Liver (tissue), 8 donors: ENCODE measurements at regions not wholly inside any gene's neighbourhood (a gene's known extent, or its start where the extent isn't known, plus 50 kb on each side); places are given as distances from the start of the nearest gene placed in this dataset.
A peak's percentile ranks its signal among the peaks of the same experiment; 100 is the strongest.
"Not testable (repeated sequence)": the region's sequence is repeated elsewhere in the genome, so short reads cannot be mapped to it uniquely, and the experiment has no call there.

Experiments
- DNase-seq: peaks from one replicate; pipeline ENCODE4 v3.0.0-alpha.2; 2017; ENCODE audit warnings: low spot score
- H3K27ac ChIP-seq, 2 donors: one replicate each; pipeline ENCODE4 v1.7.0; 2013; ENCODE audit warnings: inconsistent platforms in 2 of 2, low read length in 2 of 2, control low read depth in 1 of 2, low read depth in 1 of 2, mild to moderate bottlenecking in 1 of 2
- H3K27me3 ChIP-seq, 4 donors: one replicate each; pipeline versions ENCODE4 v1.6.1 to v1.7.0; 2013; ENCODE audit warnings: low read length in 3 of 4, inconsistent platforms in 1 of 4, mild to moderate bottlenecking in 1 of 4, moderate library complexity in 1 of 4; ENCODE audit not compliant: control insufficient read depth in 4 of 4, insufficient read depth in 4 of 4
- H3K36me3 ChIP-seq, 4 donors: one replicate each; pipeline versions ENCODE4 v1.6.1 to v1.7.0; 2013; ENCODE audit warnings: low read length in 3 of 4, mild to moderate bottlenecking in 3 of 4, low read depth in 1 of 4, moderate library complexity in 1 of 4; ENCODE audit not compliant: control insufficient read depth in 4 of 4, insufficient read depth in 3 of 4
- H3K4me1 ChIP-seq, 4 donors: one replicate each; pipeline versions ENCODE4 v1.6.1 to v1.7.0; 2013; ENCODE audit warnings: low read length in 3 of 4, mild to moderate bottlenecking in 3 of 4, moderate library complexity in 1 of 4; ENCODE audit not compliant: control insufficient read depth in 4 of 4, insufficient read depth in 4 of 4
- H3K4me3 ChIP-seq, 3 donors: one replicate each; pipeline versions ENCODE4 v1.6.1 to v1.7.0; 2013; ENCODE audit warnings: low read length in 3 of 3, control low read depth in 1 of 3, low read depth in 1 of 3, mild to moderate bottlenecking in 1 of 3
- H3K9ac ChIP-seq, 2 donors: one replicate each; pipeline ENCODE4 v1.7.0; 2013; ENCODE audit warnings: low read length in 2 of 2, mild to moderate bottlenecking in 2 of 2, moderate library complexity in 2 of 2, control low read depth in 1 of 2, low read depth in 1 of 2
- H3K9me3 ChIP-seq, 4 donors: one replicate each; pipeline versions ENCODE4 v1.6.1 to v1.7.0; 2013; ENCODE audit warnings: low read length in 3 of 4; ENCODE audit not compliant: control insufficient read depth in 4 of 4
- FOXA1 ChIP-seq: IDR thresholded peaks from 2 replicates; pipeline ENCODE4 v1.6.1; 2016; ENCODE audit warnings: antibody characterized with exemption
- GABPA ChIP-seq, 2 donors: IDR thresholded peaks in 1 of 2; conservative IDR thresholded peaks in 1 of 2; 2 replicates each; pipeline ENCODE4 v1.6.1; 2016; ENCODE audit warnings: antibody characterized with exemption in 2 of 2, mild to moderate bottlenecking in 1 of 2, moderate library complexity in 1 of 2
- HNF4A ChIP-seq, 2 donors: conservative IDR thresholded peaks; 2 replicates each; pipeline ENCODE4 v1.6.1; 2016; ENCODE audit warnings: antibody characterized with exemption in 2 of 2, mild to moderate bottlenecking in 2 of 2
- JUND ChIP-seq, 2 donors: IDR thresholded peaks; 2 replicates each; pipeline ENCODE4 v1.6.1; 2016; ENCODE audit warnings: antibody characterized with exemption in 2 of 2
- NR2F2 ChIP-seq: IDR thresholded peaks from 2 replicates; pipeline ENCODE4 v1.6.1; 2016; ENCODE audit warnings: antibody characterized with exemption
- RAD21 ChIP-seq, 2 donors: IDR thresholded peaks; 2 replicates each; pipeline ENCODE4 v1.6.1; 2016; ENCODE audit warnings: antibody characterized with exemption in 2 of 2, mild to moderate bottlenecking in 2 of 2
- RXRA ChIP-seq, 2 donors: IDR thresholded peaks; 2 replicates each; pipeline ENCODE4 v1.6.1; 2017 to 2018; ENCODE audit warnings: antibody characterized with exemption in 2 of 2, mild to moderate bottlenecking in 1 of 2
- SP1 ChIP-seq: IDR thresholded peaks from 2 replicates; pipeline ENCODE4 v1.6.1; 2018; ENCODE audit warnings: antibody characterized with exemption, mild to moderate bottlenecking
- WGBS: extraction: QIAGEN DNeasy Blood & Tissue Kit; methylation state at CpG from one replicate; pipeline ENCODE4 v1.1.7; 2013; 5-methylcytosine and 5-hydroxymethylcytosine counted together
- TF ChIP-seq, protein P1 (sequence below): fragments of 150-350 bp; IDR thresholded peaks from 2 replicates; pipeline ENCODE4 v1.5.1; 2017; ENCODE audit warnings: improper control_type of control experiment, low read depth, low read length; ENCODE audit not compliant: missing input control
- TF ChIP-seq, protein P2 (sequence below): IDR thresholded peaks from 2 replicates; pipeline ENCODE4 v1.6.1; 2016; ENCODE audit warnings: antibody characterized with exemption, mild to moderate bottlenecking
- donor health status: healthy.
- donor health status: healthy.
- donor health status: healthy.
- donor health status: healthy.
- donor health status: healthy.

DNA sequence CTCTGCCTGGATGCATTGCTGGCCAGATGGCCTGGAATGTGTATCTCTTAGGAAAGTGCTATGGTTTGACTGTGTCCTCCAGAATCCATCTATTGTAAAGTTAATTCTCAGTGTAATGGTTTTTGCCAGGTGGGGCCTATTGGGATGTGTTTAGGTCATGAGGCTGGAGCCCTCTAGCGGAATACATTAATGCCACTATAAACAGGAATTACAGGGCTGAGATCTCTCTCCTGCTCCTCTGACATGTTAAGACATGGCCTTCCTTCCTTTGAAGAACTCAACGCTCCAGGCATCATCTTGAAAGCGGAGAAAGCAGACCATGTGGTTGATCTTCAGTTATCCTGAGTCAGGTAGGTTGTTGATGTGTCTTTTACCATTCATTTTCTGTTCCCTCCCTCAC is 276.4 kb downstream of the RPIA start:
- WGBS = 84% methylated on average over 3 of the region's 3 CpGs
- TF ChIP-seq, protein P1, sequence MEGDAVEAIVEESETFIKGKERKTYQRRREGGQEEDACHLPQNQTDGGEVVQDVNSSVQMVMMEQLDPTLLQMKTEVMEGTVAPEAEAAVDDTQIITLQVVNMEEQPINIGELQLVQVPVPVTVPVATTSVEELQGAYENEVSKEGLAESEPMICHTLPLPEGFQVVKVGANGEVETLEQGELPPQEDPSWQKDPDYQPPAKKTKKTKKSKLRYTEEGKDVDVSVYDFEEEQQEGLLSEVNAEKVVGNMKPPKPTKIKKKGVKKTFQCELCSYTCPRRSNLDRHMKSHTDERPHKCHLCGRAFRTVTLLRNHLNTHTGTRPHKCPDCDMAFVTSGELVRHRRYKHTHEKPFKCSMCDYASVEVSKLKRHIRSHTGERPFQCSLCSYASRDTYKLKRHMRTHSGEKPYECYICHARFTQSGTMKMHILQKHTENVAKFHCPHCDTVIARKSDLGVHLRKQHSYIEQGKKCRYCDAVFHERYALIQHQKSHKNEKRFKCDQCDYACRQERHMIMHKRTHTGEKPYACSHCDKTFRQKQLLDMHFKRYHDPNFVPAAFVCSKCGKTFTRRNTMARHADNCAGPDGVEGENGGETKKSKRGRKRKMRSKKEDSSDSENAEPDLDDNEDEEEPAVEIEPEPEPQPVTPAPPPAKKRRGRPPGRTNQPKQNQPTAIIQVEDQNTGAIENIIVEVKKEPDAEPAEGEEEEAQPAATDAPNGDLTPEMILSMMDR = no peak
- TF ChIP-seq HNF4A (conservative IDR thresholded peaks at IDR 0.05) (no peak), JUND (IDR thresholded peaks at IDR 0.05) (no peak), RXRA (IDR thresholded peaks at IDR 0.05) (no peak), GABPA (IDR thresholded peaks at IDR 0.05 in 1 of 2, conservative IDR thresholded peaks at IDR 0.05 in 1 of 2) (no peak), FOXA1 (no peak), RAD21 (IDR thresholded peaks at IDR 0.05) (no peak), SP1 (no peak), NR2F2 (no peak)
- TF ChIP-seq, protein P2, sequence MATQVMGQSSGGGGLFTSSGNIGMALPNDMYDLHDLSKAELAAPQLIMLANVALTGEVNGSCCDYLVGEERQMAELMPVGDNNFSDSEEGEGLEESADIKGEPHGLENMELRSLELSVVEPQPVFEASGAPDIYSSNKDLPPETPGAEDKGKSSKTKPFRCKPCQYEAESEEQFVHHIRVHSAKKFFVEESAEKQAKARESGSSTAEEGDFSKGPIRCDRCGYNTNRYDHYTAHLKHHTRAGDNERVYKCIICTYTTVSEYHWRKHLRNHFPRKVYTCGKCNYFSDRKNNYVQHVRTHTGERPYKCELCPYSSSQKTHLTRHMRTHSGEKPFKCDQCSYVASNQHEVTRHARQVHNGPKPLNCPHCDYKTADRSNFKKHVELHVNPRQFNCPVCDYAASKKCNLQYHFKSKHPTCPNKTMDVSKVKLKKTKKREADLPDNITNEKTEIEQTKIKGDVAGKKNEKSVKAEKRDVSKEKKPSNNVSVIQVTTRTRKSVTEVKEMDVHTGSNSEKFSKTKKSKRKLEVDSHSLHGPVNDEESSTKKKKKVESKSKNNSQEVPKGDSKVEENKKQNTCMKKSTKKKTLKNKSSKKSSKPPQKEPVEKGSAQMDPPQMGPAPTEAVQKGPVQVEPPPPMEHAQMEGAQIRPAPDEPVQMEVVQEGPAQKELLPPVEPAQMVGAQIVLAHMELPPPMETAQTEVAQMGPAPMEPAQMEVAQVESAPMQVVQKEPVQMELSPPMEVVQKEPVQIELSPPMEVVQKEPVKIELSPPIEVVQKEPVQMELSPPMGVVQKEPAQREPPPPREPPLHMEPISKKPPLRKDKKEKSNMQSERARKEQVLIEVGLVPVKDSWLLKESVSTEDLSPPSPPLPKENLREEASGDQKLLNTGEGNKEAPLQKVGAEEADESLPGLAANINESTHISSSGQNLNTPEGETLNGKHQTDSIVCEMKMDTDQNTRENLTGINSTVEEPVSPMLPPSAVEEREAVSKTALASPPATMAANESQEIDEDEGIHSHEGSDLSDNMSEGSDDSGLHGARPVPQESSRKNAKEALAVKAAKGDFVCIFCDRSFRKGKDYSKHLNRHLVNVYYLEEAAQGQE = no peak
- Histone ChIP-seq H3K4me3 (no peak overlapping the region), H3K9me3 (no peaks in the 10 kb centered on the region), H3K27me3 (peaks cover 0 to 5% (median 0%) of the 10 kb centered on the region in 4 donors), H3K27ac (no peak overlapping the region), H3K4me1 (no peaks in the 10 kb centered on the region), H3K9ac (no peak overlapping the region), H3K36me3 (no peaks in the 10 kb centered on the region)
- DNase-seq = no peak

DNA sequence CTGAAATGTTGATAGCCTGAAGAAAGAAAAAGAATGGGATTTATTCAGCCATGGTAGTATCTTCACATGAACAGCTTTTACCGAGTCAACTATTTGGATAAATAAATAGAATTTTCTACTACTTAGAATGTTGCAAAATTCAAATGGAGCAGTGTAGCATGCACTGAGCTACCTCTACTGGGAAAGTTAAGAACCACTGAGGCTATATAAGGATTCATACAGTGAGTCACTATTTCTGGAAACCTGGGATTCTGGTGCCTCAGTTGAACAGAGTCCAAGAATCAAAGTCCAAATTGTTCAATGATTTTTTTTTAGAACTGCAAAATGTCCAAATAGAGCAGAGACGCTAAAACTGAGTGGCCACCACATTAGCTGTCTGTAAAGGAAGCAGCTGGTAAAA is 286.5 kb downstream of the RPIA start:
- not testable (repeated sequence) for H3K27me3 ChIP-seq, H3K36me3 ChIP-seq, H3K4me3 ChIP-seq, H3K4me1 ChIP-seq, H3K9me3 ChIP-seq, H3K9ac ChIP-seq, DNase-seq, H3K27ac ChIP-seq
- 36% methylated on average over 2 of the region's 2 CpGs for WGBS
- TF ChIP-seq HNF4A (conservative IDR thresholded peaks at IDR 0.05) = peak in 1 of 2 donors; percentile 38

DNA sequence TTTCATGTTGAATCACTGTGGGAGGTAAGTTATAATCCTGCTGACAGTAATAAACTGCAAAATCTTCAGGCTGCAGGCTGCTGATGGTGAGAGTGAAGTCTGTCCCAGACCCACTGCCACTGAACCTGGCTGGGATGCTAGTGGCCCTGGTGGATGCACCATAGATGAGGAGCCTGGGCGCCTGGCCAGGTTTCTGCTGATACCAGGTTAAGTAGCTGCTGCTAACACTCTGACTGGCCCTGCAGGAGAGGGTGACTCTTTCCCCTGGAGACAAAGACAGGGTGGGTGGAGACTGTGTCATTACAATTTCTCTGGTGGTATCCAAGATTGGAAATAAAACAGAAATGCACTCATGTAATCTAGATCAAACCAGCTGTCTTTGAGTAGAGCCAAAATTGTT is 287.0 kb downstream of the RPIA start:
- H3K4me3 ChIP-seq, H3K36me3 ChIP-seq, H3K27ac ChIP-seq, DNase-seq, H3K9me3 ChIP-seq, H3K4me1 ChIP-seq, H3K9ac ChIP-seq, H3K27me3 ChIP-seq: not testable (repeated sequence)
- 76% methylated on average over 1 of the region's 1 CpG for WGBS

DNA sequence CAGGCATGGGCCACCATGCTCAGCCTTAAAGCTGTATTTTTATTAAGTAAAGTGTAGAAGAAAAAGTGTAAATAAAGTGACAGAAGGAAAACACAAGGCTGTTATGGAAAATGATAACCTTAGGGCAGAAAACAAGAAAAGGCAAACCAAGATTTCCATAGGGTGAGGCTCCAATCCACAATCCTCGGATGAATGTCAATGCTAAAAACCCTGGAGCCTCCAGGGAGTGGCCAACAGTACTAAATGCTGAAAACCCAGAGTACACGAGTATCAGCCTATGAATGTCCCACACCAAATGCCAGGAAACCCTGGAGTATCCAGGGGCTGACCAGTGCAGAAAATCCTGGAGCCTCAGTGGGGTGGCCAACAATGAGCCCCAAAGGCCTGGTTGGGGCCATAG is 292.6 kb downstream of the RPIA start:
- not testable (repeated sequence) for H3K36me3 ChIP-seq, H3K4me3 ChIP-seq, H3K27me3 ChIP-seq, H3K27ac ChIP-seq, H3K9ac ChIP-seq, H3K4me1 ChIP-seq, DNase-seq, H3K9me3 ChIP-seq
- WGBS = 81% methylated on average over 2 of the region's 2 CpGs

DNA sequence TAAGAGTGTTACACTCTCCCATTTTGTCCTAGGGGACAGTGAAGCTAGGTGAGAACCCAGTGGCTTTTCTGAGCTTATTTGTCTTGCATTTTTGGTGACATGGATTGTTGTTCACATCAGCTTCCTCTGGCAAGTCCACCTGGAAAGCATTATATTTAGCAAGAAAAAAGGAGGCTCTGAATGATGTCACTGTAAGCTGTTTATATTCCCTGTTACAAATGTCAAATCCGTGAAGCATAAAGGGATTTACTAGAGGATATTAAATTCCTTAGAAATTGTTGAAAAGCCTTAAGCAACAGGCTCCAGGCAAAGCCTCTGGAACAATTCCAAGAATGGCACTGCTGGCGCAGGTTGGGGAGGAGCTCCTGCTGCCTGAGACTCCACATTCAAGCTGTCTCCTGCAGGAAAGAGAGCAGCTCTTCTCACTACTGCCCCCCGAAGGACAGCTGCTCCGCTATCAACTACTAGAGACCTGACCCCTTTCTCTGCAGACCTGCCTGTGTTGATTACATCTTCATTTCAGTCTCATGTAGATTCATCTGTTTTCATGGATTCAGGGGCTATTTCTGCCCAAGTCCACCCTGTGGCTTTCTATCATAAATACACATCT is 295.4 kb downstream of the RPIA start:
- not testable (repeated sequence) for H3K36me3 ChIP-seq, DNase-seq, H3K4me3 ChIP-seq, H3K4me1 ChIP-seq, H3K27me3 ChIP-seq, H3K9ac ChIP-seq, H3K27ac ChIP-seq, H3K9me3 ChIP-seq
- WGBS = 18% methylated on average over 4 of the region's 4 CpGs

DNA sequence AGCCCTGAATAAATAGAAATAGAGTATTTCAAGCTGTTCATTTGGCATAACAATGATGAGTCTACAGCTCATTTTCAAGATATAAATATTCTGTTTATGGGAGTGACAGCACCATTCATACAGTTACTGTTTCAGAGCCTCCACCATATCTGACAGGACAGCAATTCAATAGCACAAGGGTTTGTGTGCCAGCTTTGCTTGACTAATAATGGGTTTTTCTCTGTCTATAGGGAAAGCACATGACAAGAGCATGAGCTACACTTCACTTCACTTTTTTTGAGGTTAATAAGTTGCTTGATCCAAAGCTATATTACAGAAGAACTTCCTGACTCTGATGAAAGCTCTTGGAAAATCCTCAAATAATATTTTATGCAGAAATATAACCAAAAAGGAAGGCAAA is 297.1 kb downstream of the RPIA start:
- H3K36me3 ChIP-seq, H3K9ac ChIP-seq, H3K9me3 ChIP-seq, H3K27me3 ChIP-seq, H3K4me3 ChIP-seq, H3K4me1 ChIP-seq, DNase-seq, H3K27ac ChIP-seq: not testable (repeated sequence)
